GM21381 (cell line): ENCODE measurements at regions not wholly inside any gene's neighbourhood (a gene's known extent, or its start where the extent isn't known, plus 50 kb on each side); places are given as distances from the start of the nearest gene placed in this dataset.
"Not testable (repeated sequence)": the region's sequence is repeated elsewhere in the genome, so short reads cannot be mapped to it uniquely, and the experiment has no call there.

ENCODE experiments used
- ATAC-seq: cut with Tn5 transposase; IDR thresholded peaks from one replicate; pipeline ENCODE4 v1.9.1; 2021; ENCODE audit warnings: mild to moderate bottlenecking, moderate library complexity; ENCODE audit not compliant: unreplicated experiment

DNA sequence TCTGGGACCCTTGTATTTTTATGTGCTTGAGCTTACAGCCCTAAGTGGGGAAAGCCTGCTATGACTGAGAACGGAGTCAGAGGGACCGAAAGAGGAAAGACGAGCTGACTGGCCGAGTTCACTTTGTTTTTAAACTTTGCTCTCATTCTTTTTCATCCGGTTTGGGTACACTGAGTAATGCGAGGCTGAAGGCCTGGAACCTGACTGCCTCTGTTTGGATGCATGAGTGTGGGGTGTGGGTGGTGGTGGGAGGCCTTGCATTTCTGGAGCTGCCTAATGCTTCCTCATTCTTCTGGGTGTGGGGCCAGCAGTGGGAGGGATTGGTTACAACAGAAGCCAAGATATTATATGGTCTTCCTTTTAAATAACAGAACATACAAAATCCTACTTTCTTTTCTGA is 155.5 kb downstream of the BUB3 start:
- no peak for ATAC-seq

DNA sequence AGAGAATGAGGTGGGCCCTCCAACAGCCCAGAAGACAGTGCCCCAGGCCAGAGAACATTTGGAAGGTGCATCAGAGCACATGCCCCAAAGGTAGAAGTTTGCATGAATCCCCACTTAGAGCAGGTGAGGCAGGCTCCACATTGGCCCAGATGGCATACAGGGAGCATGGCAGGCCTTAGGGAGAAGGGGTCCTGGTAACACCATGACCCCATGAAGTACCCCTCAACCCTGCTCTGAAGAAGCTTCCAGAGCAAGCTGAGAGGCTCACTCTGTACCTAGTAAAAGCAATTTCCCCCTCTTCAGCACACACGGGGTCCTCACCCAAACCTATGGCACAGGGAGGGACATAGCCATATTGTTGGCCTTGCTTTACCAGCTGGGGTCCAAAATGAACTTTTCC is 162.6 kb downstream of the BUB3 start:
- ATAC-seq = no peak

DNA sequence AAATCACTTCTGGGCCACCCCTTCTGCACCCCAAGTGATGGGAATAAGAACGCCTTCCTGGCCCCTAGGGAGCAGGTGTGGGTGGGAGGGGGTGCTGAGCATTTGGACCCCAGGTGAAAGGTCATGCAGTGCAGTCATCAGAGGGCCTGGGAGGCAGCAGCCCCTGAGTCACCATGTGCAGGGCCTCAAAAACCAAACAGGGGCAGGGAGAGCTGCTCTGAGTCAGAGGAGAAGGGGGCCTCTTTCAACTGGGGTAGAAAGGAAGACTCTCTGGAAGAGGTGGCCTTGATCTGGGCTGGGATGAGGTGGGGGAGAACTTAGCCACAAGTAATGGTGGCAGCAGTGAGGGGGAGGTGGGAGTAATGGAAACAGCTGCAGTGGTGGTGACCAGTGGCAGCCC is 164.3 kb downstream of the BUB3 start:
- ATAC-seq = no peak

DNA sequence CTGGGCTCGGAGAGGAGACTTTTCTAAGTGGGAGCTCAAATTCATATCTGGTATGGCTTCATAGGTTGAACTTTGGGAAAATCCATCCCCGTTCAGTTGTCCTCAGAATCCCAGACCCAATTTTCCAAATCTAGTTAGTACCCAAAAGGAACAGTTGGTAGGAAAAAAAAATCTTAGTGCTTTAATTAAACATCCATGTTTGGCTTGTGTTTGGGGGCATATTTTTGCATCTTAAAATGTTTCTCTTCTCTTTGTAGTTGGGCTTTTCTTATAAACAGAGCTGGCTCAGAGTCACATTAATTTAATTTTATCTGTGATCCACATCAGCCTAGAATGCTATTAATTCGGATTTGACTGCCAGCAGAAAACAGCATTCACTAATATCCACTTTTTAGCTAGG is 165.9 kb downstream of the BUB3 start:
- no peak for ATAC-seq

- ATAC-seq = no peak
Measured at GRCh38 chr10:123323884-123324283, 169.7 kb downstream of the BUB3 start.

DNA sequence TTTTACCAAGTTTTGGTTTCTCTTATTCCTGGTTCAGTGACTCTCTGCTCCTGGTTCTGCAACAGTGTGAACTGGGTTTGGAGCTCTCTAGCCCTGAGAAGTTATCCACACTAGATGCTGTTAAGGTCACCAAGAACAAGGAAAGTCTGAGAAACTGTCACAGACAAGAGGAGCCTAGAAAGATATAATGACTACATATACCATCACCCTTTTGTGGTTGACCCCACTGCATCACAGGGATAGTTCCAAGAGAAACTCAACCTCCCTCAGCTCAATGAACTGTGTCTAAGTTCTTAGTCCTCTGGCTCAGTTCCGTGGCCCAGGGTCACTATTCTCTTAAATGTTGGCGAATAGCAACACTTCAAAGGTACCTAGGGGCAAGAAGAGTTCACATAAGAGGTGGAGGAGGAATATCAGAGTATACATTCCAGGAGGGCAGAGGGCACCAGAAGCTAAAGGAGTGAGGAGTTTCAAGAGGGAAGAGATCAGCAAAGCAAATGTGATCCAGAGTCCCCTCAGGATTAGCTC is 171.5 kb downstream of the BUB3 start:
- ATAC-seq = no peak

- no peak for ATAC-seq
Measured at GRCh38 chr10:123326674-123327073, 172.5 kb downstream of the BUB3 start.

DNA sequence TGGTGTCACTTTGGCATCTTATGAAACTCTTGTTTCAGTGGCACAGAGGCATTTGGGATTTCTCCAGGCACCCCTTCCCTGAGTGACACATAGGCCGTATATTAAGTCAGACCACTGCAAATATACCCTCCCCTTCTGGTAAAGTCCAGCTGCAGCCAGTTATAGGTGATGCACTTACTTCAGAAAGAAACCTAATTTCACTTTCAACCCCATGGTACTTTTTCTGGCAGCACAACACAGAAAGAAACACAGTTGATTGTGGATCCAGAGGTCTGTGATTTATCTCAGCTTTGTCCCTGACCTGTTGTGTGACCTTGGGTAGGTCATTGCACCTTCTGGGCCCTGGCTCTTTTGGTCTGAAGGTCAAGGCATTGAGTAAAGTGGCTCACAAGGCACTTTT is 173.2 kb downstream of the BUB3 start:
- peak; percentile 80 for ATAC-seq

DNA sequence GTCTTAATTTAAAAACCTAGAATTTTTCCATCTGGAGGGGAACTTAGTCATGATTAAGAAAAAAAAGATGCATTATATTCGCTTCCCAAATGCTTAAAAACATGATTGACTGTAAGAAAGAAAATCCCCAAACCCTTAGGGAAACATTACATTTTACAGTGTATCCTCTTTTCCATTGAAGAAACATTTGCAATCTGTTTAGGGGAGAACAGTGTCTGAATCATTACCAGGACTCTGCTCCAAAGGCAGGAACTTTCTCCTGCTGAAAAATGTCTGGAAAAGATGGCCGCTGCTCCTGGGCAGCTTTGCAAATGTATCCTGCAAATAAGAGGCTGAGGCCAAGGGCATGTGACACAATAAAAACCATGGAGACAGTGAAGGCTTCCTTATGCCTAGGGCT is 173.7 kb downstream of the BUB3 start:
- no peak for ATAC-seq

DNA sequence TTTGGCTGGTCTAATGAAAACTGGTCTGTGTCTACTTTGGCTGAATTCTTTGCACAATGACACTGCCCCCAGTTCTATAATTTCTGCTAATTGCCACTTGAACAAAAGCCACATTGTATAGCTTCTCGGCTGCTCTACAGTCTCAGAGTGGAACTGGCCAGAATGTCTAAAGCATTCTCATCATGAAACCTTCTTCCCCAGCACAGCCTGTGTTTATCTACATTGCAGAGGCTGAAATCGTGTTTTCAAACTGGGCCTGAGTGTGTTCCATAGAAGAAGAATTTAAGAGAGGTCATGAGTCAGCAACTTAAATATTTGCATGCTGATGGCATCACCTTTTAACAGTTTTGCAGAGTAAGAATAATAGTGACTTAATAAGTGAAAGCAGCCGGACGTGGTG is 177.2 kb downstream of the BUB3 start:
- no peak for ATAC-seq

DNA sequence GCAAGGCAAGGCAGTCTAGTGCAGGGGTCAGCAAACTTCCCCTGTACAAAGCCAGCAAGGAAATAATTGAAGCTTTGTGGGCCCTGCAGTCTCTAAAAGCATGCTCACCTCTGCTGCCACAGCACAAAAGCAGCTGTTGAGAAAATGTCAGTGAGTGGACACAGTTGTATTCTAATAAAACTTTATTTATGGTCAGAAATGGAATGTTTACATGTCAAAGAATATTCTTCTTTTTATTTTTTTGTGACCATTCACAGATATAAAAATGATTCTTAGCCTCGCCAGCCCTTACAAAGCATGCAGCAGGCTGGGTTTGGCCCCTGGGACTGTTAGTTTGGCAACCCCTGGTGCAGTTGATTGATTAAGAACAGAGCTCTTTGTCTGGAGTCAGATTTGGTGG is 192.4 kb downstream of the BUB3 start:
- ATAC-seq = no peak

DNA sequence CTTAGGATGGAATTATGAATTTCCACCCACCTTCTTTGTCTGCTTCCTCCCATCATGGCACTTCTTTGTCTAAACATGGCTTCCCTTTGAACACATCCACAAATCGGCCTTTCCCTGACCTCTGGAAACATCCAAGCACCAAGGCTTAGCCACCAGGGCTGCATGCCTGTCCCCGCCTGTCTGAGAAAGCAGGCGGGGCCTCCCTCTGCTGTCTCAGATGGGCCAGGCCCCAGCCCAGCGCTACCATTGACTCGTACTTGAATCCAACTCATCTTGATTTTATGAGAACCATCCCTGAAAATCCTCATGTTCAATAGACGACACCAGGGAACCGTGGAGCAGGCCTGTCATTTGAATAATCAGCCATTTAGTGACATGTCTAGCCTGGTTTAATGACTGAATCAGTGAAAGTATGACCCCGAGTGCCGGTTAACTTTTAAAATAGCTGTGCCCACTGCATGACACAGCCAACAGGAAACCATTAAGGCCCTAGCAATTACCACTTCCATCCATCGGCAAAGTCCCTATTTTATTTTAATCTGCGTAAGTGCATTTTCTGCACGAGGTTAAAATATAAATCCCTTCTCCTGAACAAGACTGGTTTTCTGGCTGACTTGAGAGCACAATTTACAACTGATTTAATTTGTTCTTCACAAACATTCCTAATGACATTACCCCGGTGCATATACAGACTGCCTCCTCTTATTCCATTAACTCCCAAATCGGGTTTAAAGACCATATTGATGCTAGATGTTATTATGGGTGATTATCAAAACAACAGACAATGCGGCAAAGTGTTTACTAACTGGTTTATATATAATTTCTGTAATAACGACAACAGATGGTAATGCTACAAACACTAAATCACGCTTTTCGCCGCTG is 194.7 kb downstream of the BUB3 start:
- no peak for ATAC-seq

DNA sequence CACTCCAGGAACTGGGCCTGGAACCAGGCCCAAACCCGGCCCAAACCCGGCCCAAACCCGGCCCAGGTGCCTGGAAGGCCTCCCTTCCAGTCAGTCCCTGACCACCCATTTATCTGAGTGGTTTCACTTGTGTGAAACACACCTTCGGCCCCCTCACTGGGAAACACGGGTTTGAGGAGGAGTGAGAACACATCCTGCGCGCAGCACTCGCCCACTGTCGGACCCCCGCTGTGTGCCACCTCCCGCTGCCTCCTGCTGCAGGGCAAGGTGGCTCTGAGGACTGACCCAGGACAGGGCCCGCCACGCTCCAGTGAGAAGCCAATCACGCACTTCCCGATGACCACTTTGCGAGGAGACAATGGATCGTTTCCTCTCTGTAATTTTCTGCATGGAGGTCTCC is 197.5 kb downstream of the BUB3 start:
- ATAC-seq = no peak

- no peak for ATAC-seq
Measured at GRCh38 chr10:123354521-123354920, 200.3 kb downstream of the BUB3 start.

DNA sequence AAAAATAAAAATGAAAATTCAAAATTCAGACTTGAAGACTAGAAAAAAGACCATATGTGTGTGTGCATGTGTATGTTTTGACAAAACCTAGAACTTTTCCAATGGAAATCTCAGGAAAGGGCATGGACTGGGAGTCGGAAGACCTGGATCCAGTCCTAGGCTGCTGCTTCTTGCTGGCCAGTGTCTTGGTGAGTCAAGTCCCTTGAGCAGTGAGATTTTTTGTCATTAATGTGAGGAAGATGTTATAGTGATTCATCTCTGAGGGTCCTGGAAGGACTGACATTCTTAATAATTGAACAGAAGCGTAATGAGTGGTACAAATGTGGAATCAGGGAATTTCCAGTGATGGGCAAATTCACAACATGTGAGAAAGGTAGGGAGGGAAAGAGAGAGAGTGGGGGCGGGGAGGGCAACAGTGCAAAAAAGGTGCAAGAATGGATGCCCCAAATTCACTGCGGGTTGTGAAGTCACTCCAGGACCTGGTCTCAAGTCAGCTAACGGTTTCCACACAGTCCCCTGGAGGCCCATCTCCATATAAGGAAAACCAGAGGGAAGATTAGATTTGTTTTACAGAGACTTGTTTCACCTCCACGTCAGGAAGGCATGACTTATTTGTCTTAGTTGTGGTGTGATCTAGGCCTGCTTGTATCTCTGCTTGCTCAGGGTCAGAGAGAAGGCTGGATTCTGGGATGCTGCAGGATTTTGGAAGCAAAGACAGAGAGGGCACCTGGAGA is 201.7 kb downstream of the BUB3 start:
- no peak for ATAC-seq

GRCh38 chr10:123356799-123357198 is 202.6 kb downstream of the BUB3 start:
- no peak for ATAC-seq

DNA sequence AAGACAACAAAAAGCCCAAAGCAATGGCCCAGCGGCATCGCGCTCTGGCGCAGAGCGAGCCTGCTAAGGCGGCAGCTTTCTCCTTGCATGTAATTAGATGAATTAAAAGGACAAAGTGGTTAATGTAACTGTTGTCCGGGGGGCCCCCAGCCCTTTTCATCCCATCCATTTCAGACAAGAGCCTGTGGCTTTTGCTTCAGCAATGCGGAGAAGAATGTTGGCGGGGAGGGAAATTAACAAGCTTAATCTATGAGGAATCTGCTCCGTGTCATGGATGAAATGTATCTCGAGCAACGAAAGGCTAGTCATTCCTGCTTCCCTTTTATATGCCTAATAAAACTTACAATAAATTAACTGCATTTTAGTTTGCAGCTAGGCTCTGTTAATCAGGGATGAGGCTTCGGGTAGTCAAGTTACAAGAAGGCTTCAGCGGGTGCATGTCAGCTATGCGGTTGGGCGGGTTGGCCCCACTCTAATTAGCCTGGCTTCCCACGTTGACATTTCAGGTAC is 203.3 kb downstream of the BUB3 start:
- no peak for ATAC-seq

DNA sequence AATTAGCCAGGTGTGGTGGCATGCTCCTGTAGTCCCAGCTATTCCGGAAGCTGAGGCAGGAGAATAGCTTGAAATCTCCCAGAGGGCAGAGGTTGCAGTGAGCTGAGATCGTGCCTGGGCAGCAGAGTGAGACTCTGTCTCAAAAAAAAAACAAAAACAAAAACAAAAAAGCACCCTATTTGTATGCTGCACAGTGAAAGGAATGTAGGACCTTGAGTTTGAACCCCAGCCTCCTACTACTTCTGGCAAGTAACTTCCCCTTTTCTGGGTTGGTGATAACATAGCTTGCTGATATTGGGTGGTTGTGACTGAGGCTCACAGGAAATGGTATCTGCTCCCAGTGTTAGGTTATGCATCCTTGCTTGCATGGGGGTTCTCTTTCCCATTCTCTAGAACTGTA is 205.3 kb downstream of the BUB3 start:
- ATAC-seq = no peak

DNA sequence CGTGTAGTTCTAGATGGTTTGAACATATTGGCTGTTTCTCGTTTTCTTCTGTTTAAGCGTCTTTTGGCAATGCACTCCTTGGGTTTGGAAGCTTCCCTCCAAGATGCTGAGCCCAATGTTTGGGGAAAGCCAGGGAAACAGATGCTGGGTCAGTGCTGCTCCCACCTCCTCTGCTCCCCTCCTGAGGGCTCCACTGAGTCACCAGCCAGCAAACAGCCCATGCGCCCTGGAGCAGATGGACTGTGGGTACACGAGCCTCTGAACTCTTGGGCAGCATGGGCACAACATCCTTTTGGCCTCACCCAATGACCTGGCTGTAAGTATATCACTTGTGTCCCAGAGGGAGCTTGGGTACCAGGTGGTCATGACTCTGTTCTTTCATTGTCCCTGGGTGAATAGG is 207.6 kb downstream of the BUB3 start:
- ATAC-seq = no peak

DNA sequence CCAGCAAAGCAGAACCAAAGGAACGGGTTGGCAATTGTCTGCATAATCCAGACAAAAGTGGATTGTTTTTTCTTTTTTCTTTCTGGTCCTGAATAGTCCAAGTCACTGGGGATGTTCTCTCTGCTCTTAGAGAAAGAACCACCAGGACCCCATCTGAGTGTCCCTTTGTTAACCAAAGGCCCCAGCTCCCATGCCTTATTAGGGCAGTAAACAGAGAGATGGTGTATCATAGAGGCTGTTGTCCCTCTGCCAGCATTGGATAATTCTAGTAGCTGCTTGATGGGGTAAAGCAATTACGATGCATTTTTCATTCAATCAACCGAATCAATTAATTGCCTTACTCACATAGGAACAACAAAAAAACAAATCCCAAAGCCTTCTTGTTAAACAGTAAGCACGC is 213.0 kb downstream of the BUB3 start:
- ATAC-seq = no peak

DNA sequence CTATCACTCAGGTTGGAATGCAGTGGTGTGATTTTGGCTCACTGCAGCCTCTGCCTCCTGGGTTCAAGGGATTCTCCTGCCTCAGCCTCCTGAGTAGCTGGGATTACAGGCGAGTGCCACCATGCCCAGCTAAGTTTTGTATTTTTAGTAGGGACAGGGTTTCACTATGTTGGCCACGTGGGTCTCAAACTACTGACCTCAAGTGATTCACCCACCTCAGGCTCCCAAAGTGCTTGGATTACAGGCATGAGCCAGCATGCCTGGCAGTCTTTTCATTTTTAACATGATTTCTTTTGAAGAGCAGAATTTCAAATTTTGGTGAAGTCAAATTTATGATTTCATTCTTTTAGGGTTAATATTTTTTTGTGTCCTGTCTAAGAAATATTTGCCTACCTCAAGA is 217.4 kb downstream of the BUB3 start:
- ATAC-seq = not testable (repeated sequence)

GRCh38 chr10:123373591-123373990 is 219.4 kb downstream of the BUB3 start:
- no peak for ATAC-seq
